Stimulated activated naive CD8-positive, alpha-beta T cell treated with anti-CD3 and anti-CD28 coated beads, Interleukin-15, Interleukin-2, amounts not matched to agents 100 ng/mL and 50 ng/mL, for 24 hours (primary cell): ENCODE measurements at regions not wholly inside any gene's neighbourhood (a gene's known extent, or its start where the extent isn't known, plus 50 kb on each side); places are given as distances from the start of the nearest gene placed in this dataset.

Source experiments
- H3K27ac Mint-ChIP-seq: one replicate; pipeline ENCODE4 v1.8.0; 2021; ENCODE audit warnings: mild to moderate bottlenecking, mixed read lengths
- H3K27me3 Mint-ChIP-seq: one replicate; pipeline ENCODE4 v1.8.0; 2021; ENCODE audit warnings: mixed read lengths
- H3K36me3 Mint-ChIP-seq: one replicate; pipeline ENCODE4 v1.8.0; 2021; ENCODE audit warnings: low read depth, mixed read lengths
- H3K4me1 Mint-ChIP-seq: one replicate; pipeline ENCODE4 v1.8.0; 2021; ENCODE audit warnings: low read depth, mixed read lengths
- H3K4me3 Mint-ChIP-seq: one replicate; pipeline ENCODE4 v1.8.0; 2021; ENCODE audit warnings: mild to moderate bottlenecking, mixed read lengths
- H3K9me3 Mint-ChIP-seq: one replicate; pipeline ENCODE4 v1.8.0; 2021; ENCODE audit warnings: mixed read lengths

- H3K27me3 Mint-ChIP-seq, result peaks cover 10% of the 10 kb centered on the region
- H3K9me3 Mint-ChIP-seq, result no peaks in the 10 kb centered on the region
- no peaks in the 10 kb centered on the region for H3K4me1 Mint-ChIP-seq
- no peak overlapping the region for H3K4me3 Mint-ChIP-seq
- H3K36me3 Mint-ChIP-seq, result no peaks in the 10 kb centered on the region
- H3K27ac Mint-ChIP-seq, result no peak overlapping the region
These were observed 76.2 kb upstream of the UNC5B start for GRCh38 chr10:71136036-71136721.

DNA sequence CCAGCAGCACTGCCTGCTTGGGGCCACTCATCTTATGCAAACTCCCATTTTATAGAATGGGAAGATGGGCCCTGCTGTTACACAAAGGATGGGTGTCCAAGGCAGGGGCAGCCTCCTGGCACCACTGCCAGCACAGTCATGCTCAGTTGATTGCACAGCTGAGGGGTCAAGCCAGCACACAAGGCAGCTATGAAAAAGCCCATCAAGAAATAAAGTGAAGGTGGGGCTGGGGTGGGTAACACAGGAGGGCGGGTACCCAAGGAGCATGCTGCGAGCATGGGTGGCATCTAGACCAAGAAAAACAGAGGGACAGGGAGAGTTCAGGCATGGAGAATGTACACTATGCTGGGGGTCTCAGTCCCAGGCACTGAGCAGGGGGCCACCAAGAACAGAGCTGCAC lies 74.7 kb upstream of the UNC5B start:
- no peaks in the 10 kb centered on the region for H3K4me1 Mint-ChIP-seq
- no peaks in the 10 kb centered on the region for H3K9me3 Mint-ChIP-seq
- H3K27ac Mint-ChIP-seq, result no peak overlapping the region
- no peaks in the 10 kb centered on the region for H3K36me3 Mint-ChIP-seq
- peaks cover 9% of the 10 kb centered on the region for H3K27me3 Mint-ChIP-seq
- no peak overlapping the region for H3K4me3 Mint-ChIP-seq

DNA sequence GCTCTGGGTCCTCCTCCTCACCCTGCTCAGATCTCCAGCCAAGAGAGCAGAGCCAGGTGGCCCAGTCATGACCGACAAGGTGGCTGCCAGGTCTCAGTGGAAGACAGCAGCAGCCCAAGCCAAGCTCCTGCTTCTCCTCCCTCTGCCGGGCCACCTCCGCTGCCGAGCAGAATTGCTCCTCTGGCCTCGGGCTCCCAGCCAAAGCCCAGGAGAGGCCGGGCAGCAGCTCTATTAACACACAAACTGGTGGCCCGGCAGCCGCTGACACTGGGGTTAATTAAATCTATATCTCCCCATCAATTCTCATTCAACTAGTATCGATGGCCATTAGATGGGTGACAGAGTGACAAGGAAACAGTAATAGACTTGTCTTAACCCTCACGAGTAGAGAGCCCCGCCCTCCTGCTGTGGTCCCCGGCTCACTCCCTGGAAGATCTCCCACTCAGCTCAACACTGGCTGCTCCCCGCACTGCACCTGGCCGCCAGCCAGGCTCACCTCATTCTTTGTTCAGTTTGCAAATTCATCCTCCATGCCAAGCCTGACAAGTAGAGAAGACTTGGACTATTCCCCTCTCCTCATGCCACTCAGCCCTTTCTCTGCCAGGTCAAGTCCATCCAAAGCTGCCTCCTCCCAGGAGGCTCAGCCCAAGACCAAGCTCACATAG lies 74.1 kb upstream of the UNC5B start:
- Mint-ChIP-seq H3K27me3 (peaks cover 9% of the 10 kb centered on the region), H3K4me3 (no peak overlapping the region)

GRCh38 chr10:71141528-71141927 lies 70.8 kb upstream of the UNC5B start:
- H3K27me3 Mint-ChIP-seq, result peaks cover 9% of the 10 kb centered on the region
- no peaks in the 10 kb centered on the region for H3K9me3 Mint-ChIP-seq
- no peak overlapping the region for H3K27ac Mint-ChIP-seq
- no peaks in the 10 kb centered on the region for H3K4me1 Mint-ChIP-seq
- no peaks in the 10 kb centered on the region for H3K36me3 Mint-ChIP-seq
- no peak overlapping the region for H3K4me3 Mint-ChIP-seq

More for the DNA sequence above, 74.1 kb upstream of the UNC5B start:
- Mint-ChIP-seq H3K4me1 (no peaks in the 10 kb centered on the region), H3K27ac (no peak overlapping the region), H3K36me3 (no peaks in the 10 kb centered on the region), H3K9me3 (no peaks in the 10 kb centered on the region)

- Mint-ChIP-seq H3K9me3 (no peaks in the 10 kb centered on the region), H3K36me3 (no peaks in the 10 kb centered on the region), H3K4me1 (no peaks in the 10 kb centered on the region), H3K27ac (no peak overlapping the region), H3K4me3 (no peak overlapping the region), H3K27me3 (peaks cover 9% of the 10 kb centered on the region)
These were observed 69.2 kb upstream of the UNC5B start for GRCh38 chr10:71143170-71143569.

DNA sequence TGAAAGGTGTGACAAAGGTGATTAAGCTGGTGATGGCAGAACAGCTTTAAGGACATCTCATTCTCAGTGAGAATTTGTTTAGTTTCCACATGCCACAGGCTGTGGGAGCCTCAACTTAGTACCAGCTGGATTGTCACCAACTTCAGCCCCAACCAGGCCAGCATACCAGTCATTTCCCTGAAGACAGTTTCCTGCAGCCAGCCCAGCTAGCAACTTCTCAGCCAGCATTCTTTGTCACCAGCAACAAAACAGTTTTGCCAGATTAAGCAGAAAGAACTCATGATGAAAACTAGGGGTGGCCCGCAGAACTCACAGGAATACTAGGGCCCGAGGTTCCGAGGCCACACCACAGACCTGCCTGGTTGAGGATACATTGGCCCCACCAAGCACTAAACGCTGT lies 68.8 kb upstream of the UNC5B start:
- H3K4me3 Mint-ChIP-seq, result no peak overlapping the region
- no peak overlapping the region for H3K27ac Mint-ChIP-seq
- H3K9me3 Mint-ChIP-seq, result no peaks in the 10 kb centered on the region
- no peaks in the 10 kb centered on the region for H3K36me3 Mint-ChIP-seq
- no peaks in the 10 kb centered on the region for H3K4me1 Mint-ChIP-seq
- H3K27me3 Mint-ChIP-seq, result peaks cover 7% of the 10 kb centered on the region

- no peaks in the 10 kb centered on the region for H3K9me3 Mint-ChIP-seq
- H3K4me1 Mint-ChIP-seq, result no peaks in the 10 kb centered on the region
- no peaks in the 10 kb centered on the region for H3K36me3 Mint-ChIP-seq
- no peaks in the 10 kb centered on the region for H3K27me3 Mint-ChIP-seq
- H3K27ac Mint-ChIP-seq, result no peak overlapping the region
- H3K4me3 Mint-ChIP-seq, result no peak overlapping the region
These were observed 67.5 kb upstream of the UNC5B start for GRCh38 chr10:71144824-71145223.

GRCh38 chr10:71145352-71145945 lies 66.9 kb upstream of the UNC5B start:
- Mint-ChIP-seq H3K9me3 (no peaks in the 10 kb centered on the region), H3K36me3 (no peaks in the 10 kb centered on the region), H3K27ac (no peak overlapping the region), H3K27me3 (no peaks in the 10 kb centered on the region), H3K4me1 (no peaks in the 10 kb centered on the region), H3K4me3 (no peak overlapping the region)

GRCh38 chr10:71150796-71151195 lies 61.6 kb upstream of the UNC5B start:
- Mint-ChIP-seq H3K4me1 (no peaks in the 10 kb centered on the region), H3K27me3 (no peaks in the 10 kb centered on the region)

DNA sequence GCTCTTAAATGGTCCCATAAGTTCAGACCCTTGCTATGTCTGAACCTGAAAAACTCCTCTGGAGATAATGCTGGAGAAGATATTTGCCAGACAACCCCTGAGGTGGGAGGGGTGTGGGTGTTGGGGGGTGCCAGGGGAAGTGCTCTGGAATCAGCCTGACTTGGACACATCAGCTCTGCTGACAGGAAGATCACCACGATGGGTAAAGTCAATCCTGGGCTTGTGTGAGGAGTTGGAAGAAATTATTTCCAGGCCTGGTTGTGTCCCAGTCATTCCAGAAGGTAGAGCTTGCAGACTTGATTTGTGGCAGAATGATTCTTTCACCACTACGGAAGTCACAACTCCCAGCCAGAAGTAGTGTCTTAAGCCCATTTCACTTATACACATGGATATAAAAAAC lies 60.3 kb upstream of the UNC5B start:
- no peaks in the 10 kb centered on the region for H3K36me3 Mint-ChIP-seq
- H3K27me3 Mint-ChIP-seq, result no peaks in the 10 kb centered on the region
- H3K27ac Mint-ChIP-seq, result no peak overlapping the region
- H3K4me1 Mint-ChIP-seq, result no peaks in the 10 kb centered on the region
- H3K4me3 Mint-ChIP-seq, result no peak overlapping the region
- H3K9me3 Mint-ChIP-seq, result no peaks in the 10 kb centered on the region

More at GRCh38 chr10:71150796-71151195, 61.6 kb upstream of the UNC5B start:
- H3K4me3 Mint-ChIP-seq, result no peak overlapping the region
- no peaks in the 10 kb centered on the region for H3K9me3 Mint-ChIP-seq
- H3K27ac Mint-ChIP-seq, result no peak overlapping the region
- H3K36me3 Mint-ChIP-seq, result no peaks in the 10 kb centered on the region

GRCh38 chr10:71156436-71156835 lies 55.9 kb upstream of the UNC5B start:
- Mint-ChIP-seq H3K4me3 (no peak overlapping the region), H3K27ac (no peak overlapping the region), H3K27me3 (no peaks in the 10 kb centered on the region), H3K9me3 (no peaks in the 10 kb centered on the region), H3K36me3 (no peaks in the 10 kb centered on the region), H3K4me1 (no peaks in the 10 kb centered on the region)

DNA sequence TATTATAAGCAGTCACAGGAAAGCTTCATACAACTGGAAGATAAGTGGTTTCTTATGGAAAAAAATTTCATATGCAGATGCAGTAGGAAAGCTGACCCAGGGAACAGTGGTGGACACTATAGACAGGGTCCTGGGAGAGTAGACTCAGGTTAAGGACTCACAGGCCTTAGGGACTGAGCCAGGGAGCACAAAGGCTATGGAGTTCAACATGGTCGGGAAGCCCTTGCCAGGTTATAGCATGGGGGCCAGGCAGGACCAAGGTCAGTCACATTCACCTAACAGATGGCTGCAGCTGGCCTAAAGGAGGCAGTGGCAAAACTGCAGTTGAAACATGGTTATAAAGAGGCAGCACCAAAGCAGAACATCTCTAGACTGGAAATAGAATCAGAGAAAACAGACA lies 54.9 kb upstream of the UNC5B start:
- Mint-ChIP-seq H3K4me3 (no peak overlapping the region), H3K4me1 (no peaks in the 10 kb centered on the region), H3K27me3 (no peaks in the 10 kb centered on the region), H3K9me3 (no peaks in the 10 kb centered on the region), H3K27ac (no peak overlapping the region), H3K36me3 (no peaks in the 10 kb centered on the region)

GRCh38 chr10:71158251-71158650 lies 54.1 kb upstream of the UNC5B start:
- H3K4me3 Mint-ChIP-seq, result no peak overlapping the region
- no peaks in the 10 kb centered on the region for H3K9me3 Mint-ChIP-seq

DNA sequence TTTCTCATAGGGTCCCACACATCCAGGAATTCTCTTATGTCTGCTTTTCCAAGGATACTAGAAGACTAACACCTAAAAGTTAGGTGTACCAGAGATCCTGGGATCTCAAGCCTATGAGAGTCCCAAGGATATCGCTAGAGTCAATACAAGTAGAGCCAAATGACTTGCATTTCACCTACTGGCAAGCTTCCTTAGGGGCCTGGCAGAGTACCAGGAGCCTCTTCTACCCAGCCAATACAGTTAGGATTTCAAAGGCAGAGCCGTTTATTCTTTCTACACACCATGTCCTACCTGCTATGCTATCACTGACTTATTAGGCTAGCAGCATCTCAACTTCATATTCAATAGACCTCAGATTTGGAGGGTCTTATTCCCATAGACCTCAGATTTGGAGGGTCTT lies 53.5 kb upstream of the UNC5B start:
- no peaks in the 10 kb centered on the region for H3K9me3 Mint-ChIP-seq
- H3K27ac Mint-ChIP-seq, result no peak overlapping the region
- H3K4me3 Mint-ChIP-seq, result no peak overlapping the region
- no peaks in the 10 kb centered on the region for H3K27me3 Mint-ChIP-seq
- no peaks in the 10 kb centered on the region for H3K4me1 Mint-ChIP-seq
- no peaks in the 10 kb centered on the region for H3K36me3 Mint-ChIP-seq

More at GRCh38 chr10:71158251-71158650, 54.1 kb upstream of the UNC5B start:
- no peak overlapping the region for H3K27ac Mint-ChIP-seq
- H3K4me1 Mint-ChIP-seq, result no peaks in the 10 kb centered on the region
- H3K36me3 Mint-ChIP-seq, result no peaks in the 10 kb centered on the region
- no peaks in the 10 kb centered on the region for H3K27me3 Mint-ChIP-seq

- H3K27me3 Mint-ChIP-seq, result no peaks in the 10 kb centered on the region
- no peak overlapping the region for H3K27ac Mint-ChIP-seq
- H3K4me1 Mint-ChIP-seq, result no peaks in the 10 kb centered on the region
- no peaks in the 10 kb centered on the region for H3K9me3 Mint-ChIP-seq
- no peak overlapping the region for H3K4me3 Mint-ChIP-seq
- H3K36me3 Mint-ChIP-seq, result no peaks in the 10 kb centered on the region
These were observed 52.5 kb upstream of the UNC5B start for GRCh38 chr10:71159892-71160291.
